CD4-positive, alpha-beta T cell treated with Interleukin-17A for 4 hours (primary cell): ENCODE measurements at regions not wholly inside any gene's neighbourhood (a gene's known extent, or its start where the extent isn't known, plus 50 kb on each side); places are given as distances from the start of the nearest gene placed in this dataset.
"Not testable (repeated sequence)": the region's sequence is repeated elsewhere in the genome, so short reads cannot be mapped to it uniquely, and the experiment has no call there.

Source experiments
- DNase-seq: peaks from one replicate; pipeline ENCODE4 v3.0.0-alpha.2; 2020; ENCODE audit warnings: mixed read lengths

DNA sequence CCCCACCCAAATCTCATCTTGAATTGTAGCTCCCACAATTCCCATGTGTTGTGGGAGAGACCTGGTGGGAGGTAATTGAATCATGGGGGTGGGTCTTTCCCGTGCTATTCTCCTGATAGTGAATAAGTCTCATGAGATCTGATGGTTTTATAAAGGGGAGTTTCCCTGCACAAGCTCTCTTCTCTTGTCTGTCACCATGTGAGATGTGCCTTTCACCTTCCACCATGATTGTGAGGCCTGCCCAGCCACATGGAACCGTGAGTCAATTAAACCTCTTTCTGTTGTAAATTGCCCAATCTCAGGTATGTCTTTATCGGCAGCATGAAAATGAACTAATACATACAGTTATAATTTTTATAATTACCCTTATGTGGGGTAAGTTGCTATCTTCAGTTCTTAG, 952.3 kb upstream of the PCDH20 start:
- DNase-seq, result not testable (repeated sequence)

DNA sequence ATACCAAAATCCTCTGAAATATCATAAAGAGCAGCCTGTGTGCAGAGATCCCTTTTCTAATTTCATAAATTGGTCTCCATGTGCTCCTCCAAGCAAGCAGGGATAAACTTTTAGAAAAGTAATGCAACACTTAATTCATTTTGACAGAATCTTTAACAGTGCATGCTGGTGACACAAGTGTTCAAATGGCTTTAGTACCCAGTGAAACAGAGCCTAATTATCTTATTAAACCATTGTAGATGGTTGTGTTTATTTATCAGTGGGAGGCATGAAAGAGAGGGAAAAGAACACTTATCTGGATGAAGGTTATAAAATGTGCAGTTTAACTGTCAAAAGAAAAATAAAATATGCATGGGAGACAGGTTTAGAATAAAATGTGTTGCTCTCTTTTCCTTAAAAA, 945.0 kb upstream of the PCDH20 start:
- DNase-seq, result no peak

DNA sequence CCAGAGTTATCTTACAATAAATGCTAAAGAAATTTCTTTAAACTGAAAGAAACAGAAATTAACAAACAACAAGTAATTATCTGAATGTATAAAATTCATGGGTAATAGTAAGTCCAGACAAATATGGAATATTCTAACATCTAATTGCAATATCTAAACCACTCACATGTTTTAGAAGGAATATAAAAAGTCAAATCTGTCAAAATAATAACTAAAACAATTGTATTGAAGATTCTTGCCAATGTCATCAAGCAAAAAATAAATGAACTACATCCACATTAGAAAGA, 942.9 kb upstream of the PCDH20 start:
- no peak for DNase-seq

DNA sequence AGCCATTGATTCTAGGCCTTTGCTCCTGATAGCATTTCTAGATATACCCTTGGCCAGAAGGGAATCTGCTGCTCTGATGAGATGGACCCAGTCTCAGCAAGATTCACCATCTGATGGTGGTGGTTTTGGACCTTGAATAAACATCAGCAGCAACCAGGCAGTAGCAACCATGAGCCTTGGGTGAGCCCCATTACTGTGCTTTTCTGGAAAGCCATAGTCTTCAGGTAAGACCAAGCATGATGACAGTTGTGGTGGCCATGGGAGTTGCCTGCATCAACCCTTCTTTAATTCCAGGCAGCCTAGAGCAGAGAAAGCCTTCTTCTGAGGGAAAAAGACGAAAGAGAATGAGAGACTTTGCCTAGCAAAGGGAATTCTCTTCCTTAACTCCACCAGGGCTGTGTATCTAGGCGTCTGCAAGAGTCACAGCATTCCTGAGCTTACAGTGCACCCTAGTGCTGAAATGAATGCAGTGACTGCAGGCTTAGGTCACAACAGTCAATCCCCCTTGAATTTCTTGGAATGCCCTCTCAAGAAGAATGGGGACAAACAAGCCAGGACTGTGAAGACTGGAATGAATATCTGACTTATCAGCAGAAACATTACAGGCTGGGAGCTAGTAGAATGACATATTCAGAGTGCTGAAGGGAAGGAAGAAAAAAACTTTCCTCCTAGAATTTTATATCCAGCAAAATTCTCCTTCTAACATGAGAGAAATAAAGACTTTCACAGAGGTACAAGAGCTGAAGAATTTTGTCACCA, 942.4 kb upstream of the PCDH20 start:
- no peak for DNase-seq

DNA sequence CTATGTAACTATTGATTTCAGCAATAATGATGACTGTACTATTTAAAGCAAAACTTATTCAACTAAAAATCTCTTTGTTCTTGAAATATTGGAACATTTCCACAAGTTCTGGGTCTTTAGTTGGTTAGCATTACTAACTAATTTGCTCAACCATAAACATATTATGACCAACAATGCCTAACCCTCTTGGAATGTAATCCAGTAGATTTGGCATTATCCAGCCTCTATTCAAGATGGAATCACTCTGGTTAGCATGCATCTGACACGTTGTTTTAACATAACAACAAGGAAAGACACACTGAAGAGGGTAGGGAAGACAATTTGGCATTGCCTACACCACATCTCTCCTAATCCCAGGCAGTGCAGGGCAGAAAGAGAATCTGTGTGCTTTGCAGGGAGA, 941.3 kb upstream of the PCDH20 start:
- DNase-seq, result no peak

DNA sequence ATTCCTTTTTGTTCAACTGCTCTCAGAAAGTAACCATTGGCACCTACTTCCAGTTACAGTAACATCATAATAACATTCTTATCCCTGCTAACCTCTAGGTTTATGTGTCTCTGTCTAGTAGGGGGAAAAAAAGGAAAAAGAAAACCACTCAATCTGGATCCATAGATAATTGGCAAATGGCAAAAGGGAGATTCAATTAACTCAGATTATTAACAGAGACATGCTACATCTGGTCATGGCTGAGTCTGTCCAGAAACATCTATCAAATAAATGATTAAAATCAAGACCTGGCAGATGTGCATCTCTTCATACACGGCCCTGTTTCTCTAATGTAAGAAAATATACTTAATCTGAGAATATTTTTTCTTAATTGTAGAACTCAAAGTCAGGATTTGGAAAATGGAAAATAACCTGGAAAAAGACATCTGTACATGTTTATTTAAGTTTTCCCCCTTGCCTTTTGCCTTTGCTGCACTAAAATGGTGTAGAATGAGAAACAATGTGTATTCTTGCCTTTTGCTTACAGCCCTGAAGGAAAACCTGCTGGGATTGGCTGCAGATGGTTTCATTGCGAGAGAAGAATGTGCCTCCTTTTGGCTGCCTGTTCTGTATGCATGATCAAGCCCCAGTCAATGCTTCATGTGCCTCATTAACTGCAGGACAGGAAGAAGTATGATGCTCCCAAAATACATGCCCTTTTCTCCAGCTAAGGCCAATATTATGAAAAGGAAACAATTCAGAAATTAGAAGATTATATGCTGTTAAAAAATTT, 921.6 kb upstream of the PCDH20 start:
- DNase-seq, result no peak

DNA sequence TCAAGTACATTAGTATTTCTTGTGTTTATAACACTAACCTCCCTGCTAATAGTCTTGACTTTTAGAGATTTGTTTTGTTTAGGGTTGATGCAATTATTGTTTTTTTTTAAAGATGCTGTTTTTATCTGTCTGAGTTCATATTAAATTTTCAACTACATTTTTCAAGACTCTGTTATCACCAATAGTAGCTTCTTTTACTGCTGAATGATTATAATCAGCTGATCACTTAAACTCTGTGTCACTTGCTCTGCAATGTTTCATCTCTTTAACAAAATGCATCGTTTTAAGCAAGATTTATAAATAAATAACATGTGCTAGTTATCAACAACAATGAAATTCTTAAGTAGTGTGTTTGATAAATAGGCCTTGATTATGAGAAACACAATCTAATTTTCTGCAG, 920.9 kb upstream of the PCDH20 start:
- DNase-seq, result no peak

DNA sequence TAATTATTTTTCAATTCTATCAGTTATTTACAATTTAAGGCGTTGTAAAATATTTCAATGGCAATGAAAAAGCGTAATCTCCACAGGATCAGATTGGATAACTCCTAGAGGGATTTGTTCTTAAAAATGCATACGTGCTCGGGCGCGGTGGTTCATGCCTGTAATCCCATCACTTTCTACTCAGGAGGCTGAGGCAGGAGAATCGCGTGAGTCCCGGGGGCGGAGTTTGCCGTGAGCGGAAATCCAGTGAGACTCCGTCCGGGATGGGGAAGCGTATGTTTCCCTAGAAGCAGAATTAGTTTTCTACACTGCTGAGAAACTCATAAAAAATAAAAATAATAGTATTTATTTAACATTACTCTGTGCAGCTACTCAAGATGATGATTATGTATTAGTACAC, 917.8 kb upstream of the PCDH20 start:
- DNase-seq, result no peak

DNA sequence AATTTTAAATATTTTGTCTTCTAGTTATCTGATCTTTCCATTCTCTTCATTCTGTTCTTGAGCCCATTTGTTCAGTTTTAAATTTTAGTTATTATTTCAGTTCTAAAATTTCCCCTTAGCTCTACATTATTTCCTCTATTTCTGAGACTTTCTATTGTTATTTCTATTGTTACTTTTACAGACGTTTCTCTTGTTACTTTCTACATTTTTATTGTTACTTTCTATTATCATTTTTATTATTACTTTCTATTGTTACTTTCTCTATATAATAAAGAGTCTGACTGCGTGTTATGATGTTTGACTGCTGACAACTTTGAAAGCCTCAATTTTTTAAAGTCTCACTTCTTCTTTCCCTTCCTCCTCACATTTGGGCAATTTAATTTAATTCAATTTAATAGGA, 915.7 kb upstream of the PCDH20 start:
- DNase-seq, result no peak

DNA sequence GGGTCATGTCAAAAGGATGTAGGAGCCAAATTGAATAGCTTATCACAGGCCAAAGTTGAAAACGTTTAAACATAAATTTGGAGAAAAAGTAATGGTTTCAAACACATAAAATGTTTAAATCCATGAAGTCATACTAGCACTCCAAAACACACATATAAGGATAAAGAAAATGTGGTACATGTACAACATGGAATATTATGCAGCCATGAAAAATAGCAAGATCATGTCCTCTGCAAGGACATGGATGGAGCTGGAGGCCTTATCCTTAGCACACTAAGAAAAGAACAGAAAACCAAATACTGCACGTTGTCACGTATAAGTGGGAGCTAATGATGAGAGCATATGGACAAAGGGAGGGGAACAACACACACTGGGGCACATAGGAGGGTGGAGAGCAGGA, 911.7 kb upstream of the PCDH20 start:
- no peak for DNase-seq

DNA sequence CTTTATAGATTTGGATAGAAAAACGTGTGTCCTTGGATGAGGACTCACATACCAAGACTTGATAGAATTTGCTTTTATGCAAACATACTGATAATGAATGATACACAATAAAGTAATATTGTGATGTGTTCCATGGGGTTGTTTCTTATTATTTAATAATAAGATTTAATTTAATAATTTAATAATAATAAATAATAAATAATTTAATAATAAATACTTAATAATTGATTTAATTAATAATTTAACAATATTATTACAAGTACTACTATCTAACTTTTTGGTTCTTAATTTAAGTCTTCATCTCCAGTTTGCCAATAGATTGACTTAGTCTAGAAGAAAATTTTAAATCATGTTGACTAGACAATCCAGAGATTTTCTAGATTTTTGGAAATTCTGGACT, 909.2 kb upstream of the PCDH20 start:
- no peak for DNase-seq

DNA sequence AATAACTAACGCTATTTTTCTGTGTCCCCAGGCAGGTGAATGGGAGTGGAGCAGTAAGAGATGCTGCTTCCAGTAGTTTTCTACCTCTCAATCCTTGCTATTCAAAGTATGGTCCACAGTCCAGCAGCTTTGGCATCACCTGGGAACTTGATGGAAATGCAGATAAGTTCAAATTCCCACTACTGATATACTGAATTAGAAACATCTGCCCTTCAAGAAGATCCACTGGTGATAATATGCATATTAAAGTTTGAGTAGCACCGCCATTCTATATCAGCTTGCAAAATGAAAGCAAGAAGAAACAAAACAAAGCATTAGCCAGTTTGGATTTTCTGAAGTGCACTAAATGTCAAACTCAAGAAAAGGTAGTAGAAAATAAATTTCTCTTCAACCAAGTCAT, 906.2 kb upstream of the PCDH20 start:
- no peak for DNase-seq

DNA sequence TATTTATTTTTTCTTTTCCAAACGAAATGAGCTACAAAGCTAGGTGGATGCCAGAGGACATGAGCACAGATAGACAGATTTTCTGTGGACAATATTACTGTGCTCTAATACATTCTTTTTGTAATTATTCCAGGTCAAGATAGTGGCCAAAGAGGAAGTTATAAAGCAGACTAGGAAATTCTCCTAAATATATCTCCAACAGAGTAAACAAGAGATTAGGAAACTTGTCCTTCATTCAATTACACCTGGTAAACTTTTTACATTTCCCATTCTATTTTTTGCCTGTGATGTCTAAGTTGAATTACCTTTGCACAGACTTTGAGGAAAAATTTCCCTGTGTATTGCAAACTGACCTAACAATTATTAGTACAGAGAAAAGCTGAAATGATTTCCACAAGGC, 905.5 kb upstream of the PCDH20 start:
- DNase-seq, result no peak

DNA sequence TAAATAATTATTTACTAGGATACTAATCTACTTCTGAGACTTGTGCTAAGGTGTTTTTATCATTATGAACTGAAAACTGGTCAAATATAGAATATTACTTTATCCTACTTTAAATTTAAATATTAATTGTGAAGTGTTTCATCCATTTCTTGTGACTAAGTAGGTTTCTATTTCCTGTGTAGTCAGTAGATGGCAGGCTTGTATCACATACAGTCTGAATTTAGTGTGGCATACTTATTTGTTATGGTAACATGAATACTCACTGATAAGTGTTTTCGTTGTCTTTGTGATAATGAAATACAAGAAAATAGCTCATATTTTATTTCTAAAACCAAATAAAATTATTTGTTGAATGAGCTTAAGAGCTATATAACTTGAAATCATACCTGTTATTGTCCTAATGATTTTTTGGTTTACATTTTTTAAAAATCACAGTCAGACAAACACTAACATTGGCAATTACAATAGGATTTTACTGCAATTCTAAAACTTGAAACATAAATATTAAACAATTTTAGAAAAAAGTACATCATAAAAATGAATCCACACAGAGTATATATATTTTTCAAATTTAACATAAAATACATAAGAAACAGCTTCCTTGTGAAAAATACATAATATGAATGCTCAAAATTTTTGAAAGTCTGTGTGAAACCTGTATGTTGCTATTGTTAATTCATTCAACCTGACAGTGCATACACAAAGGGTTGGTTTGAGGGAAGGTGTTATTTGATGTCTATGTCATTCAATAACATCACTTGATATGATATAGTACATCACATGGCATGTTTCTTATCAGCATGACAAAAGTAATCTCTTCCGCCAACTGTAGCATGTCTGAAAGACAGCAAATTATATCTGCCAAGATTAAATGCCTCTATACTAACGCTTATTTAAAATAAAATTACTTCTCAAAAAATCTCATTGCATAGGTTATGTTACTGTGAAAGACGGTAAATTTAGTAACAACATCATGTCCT, 904.8 kb upstream of the PCDH20 start:
- DNase-seq, result no peak

DNA sequence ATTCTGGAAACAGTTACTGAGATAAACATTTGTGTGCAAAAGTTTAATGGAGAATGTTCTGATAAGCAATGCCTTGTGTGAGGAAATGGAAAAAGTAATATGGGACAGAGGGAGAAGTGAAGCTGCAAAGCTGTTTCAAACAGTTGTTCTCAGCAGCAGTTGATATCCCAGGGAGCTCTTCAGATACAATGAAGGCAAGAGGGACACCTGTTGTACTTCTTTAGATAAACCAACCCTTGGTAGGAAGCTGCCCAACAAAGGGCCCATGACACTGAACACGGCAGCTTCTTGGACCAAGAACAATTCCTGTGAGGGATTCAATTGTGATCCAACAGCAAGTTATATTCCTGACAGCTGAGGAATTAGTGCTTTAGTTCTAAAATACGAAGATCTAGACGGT, 894.3 kb upstream of the PCDH20 start:
- no peak for DNase-seq

DNA sequence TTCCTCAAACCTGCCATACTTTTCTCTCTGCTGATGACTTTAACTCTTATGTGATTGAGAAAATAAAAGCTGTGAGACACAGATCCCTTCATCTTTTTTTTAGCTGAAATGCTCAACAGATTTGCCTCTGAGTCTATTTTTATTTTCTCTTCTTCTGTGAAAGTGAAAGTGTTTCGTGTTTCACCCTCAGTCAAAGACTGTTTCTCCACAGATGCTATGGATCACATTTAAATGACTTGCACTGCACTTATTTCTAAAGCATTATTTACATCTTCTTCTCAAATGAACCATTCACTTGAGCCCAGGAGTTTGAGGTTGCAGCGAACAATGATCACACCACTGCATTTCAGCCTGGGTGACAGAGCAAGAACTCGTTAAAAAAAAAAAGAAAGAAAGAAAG, 890.1 kb upstream of the PCDH20 start:
- no peak for DNase-seq

DNA sequence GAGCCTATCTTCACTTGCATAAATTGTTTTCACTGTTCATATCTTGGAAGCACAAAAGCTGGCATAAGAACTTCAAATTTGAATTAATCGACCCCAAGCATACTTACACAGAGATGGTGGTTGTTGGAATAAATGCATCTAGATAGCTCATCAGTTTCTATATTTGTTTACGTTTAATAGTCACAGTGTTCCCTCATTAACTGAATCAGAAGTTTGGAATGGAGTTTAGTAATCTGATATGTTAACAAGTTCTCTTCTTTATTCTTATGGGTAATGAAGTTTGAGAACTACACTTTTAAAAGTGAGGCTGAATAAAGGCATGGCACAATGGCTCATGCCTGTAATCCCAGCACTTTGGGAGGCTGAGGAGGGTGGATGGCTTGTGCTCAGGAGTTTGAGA, 886.7 kb upstream of the PCDH20 start:
- no peak for DNase-seq

DNA sequence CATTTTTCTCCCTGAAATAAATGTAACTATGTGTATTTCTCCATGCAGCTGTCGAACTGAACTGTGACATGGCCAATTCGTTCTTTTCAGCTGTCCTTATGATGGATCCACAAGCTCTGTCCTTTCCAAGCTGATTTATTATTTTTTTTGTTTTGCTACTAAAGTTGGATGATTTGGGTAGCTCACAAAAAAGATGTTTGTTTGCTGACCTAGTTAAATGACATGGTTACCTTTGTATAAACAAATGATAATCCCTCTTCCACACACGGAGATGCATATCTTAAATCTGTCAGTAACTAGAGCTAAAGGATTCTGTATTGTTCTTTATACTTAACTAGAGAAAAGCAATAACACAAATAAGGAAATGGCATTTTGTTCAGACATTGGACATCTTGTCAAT, 884.3 kb upstream of the PCDH20 start:
- DNase-seq, result no peak

DNA sequence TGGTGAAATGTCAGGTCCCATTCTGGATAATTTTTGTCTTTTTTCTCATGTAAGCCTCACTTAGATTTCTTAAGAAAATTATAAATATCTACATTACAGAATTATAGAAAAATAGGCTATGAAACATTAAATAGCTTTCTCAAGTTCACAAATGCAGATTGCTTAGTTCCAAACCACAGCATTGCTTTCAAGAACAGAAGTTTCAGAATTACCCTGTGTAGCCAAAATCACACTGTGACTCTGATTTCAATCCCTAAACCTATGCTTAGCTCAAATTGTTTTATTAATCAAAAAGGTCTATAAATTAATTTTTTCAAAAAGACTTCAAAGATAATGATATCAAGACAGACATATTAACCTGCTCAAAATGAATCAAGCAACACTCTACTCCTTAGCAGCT, 881.2 kb upstream of the PCDH20 start:
- DNase-seq, result no peak

DNA sequence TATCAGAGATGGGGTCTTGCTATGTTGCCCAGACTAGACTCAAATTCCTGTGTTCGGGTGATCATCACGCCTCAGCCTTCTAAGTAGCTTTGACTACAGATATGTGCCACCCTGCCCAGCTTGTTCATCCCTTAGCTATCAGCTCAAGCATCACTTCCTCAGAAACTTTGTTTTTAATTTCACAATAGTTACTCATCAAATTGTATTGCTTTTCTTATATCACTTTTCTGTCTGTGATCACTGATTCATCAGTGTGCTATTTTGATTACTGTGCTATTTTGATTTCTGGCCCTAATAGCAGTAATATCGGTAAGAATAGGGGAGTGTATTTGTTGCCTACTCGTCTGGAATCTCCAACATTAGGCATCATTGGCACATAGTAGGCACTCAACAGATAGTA, 878.6 kb upstream of the PCDH20 start:
- no peak for DNase-seq

DNA sequence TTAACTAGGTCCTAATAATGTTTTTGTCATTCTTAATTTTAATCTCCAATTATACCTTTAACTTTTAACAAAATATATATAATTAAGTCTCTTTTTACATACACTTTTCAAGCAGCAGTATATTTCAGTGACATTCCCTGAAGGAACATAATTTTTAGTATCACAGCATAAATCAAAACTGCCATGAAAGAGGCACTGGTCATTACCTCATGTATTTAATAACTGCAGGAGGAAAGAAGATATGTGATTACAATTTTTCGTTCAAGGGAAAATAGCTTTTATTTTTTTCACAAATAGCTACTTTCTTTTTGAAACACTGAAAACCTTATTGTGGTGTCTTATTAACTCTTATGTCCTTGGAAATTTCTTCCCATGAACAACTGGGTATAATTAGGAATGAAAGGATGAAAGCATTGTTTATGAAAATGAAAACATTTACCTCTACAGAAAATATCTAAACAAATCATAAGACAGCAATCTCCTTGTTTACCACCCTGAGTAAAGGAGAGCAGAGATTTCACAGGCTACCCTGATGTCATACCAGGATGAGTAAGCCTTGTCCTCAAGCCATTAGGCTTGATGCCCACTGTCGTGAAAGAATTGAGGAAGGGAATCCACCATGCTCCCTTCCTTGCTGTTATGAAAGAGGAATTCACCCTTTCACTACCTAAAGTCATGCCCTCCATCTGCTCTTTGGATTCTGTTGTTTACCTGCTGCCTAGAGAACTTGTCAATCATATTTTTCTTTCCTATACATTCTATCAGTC, 877.2 kb upstream of the PCDH20 start:
- no peak for DNase-seq

DNA sequence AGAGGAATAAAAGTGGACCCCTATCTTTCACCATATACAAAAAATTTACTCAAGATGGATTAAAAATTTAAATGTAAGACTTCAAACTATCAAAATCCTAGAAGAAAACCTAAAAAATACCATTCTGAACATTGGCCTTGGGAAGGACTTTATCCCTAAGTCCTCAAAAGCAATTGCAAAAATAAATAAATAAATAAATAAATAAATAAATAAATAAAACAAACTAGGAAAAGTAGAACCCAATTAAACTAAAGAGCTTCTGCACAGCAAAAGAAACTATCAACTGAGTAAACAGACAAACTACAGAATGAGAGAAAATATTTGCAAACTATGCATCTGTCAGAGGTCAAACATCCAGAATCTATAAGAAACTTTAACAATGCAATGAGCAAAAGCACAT, 874.9 kb upstream of the PCDH20 start:
- DNase-seq, result no peak

DNA sequence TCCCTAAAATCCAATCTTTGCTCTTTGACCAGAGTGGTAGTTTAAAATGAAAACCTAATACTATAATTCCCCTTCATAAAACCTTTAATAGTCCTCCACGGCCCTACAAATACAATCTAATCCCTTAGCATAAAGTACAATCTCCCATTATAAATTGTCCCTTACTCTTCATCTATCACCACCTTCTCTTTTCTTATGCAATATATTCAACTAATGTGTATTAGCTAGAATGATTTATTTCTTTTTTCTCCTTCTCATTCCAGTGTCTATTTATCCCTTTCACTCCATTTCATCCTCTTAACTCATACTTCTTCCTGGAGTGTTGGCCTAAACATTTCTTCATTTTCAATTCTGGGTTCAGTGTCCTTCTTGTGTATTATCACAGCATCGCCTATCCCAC, 872.1 kb upstream of the PCDH20 start:
- no peak for DNase-seq
